Colonic mucosa (tissue), 4 donors: ENCODE measurements at regions not wholly inside any gene's neighbourhood (a gene's known extent, or its start where the extent isn't known, plus 50 kb on each side); places are given as distances from the start of the nearest gene placed in this dataset.

Experiments used
- DNase-seq: peaks from one replicate; pipeline ENCODE4 v3.0.0-alpha.2; 2020
- H3K27ac ChIP-seq: fragments of 200-600 bp; one replicate; pipeline ENCODE4 v1.8.0; 2021
- H3K27me3 ChIP-seq: fragments of 200-600 bp; one replicate; pipeline ENCODE4 v1.8.0; 2021
- H3K36me3 ChIP-seq: fragments of 200-600 bp; one replicate; pipeline ENCODE4 v1.8.0; 2021
- H3K4me1 ChIP-seq: fragments of 200-600 bp; one replicate; pipeline ENCODE4 v1.8.0; 2021; ENCODE audit warnings: mild to moderate bottlenecking
- H3K4me3 ChIP-seq: fragments of 200-600 bp; one replicate; pipeline ENCODE4 v1.8.0; 2021
- H3K9ac ChIP-seq, 2 donors: one replicate each; pipeline ENCODE4 v1.7.0; 2013; ENCODE audit warnings: control low read depth in 2 of 2, low read depth in 2 of 2, low read length in 2 of 2
- H3K9me3 ChIP-seq: fragments of 200-600 bp; one replicate; pipeline ENCODE4 v1.8.0; 2021
- intact Hi-C: fragments of 100-400 bp; cut with DNase I; formaldehyde crosslinking; loops from one replicate; pipeline ENCODE4 v1.14.1; 2022
- TF ChIP-seq, protein P1 (sequence below): fragments of 200-600 bp; IDR thresholded peaks from one replicate; pipeline ENCODE4 v1.8.0; 2022; ENCODE audit warnings: antibody characterized with exemption, mild to moderate bottlenecking
- donor health status: healthy.
- donor health status: DM: no; HTN: no; CAD: no.
- donor health status: DM: no; HTN: no; CAD: no.

GRCh38 chrX:87327267-87327666 is 190.3 kb upstream of the KLHL4 start:
- Histone ChIP-seq H3K9ac (no peak overlapping the region), H3K9me3 (no peaks in the 10 kb centered on the region), H3K27me3 (no peaks in the 10 kb centered on the region), H3K4me3 (no peak overlapping the region), H3K27ac (no peak overlapping the region), H3K4me1 (no peaks in the 10 kb centered on the region), H3K36me3 (no peaks in the 10 kb centered on the region)
- DNase-seq = no peak
- TF ChIP-seq, protein P1, sequence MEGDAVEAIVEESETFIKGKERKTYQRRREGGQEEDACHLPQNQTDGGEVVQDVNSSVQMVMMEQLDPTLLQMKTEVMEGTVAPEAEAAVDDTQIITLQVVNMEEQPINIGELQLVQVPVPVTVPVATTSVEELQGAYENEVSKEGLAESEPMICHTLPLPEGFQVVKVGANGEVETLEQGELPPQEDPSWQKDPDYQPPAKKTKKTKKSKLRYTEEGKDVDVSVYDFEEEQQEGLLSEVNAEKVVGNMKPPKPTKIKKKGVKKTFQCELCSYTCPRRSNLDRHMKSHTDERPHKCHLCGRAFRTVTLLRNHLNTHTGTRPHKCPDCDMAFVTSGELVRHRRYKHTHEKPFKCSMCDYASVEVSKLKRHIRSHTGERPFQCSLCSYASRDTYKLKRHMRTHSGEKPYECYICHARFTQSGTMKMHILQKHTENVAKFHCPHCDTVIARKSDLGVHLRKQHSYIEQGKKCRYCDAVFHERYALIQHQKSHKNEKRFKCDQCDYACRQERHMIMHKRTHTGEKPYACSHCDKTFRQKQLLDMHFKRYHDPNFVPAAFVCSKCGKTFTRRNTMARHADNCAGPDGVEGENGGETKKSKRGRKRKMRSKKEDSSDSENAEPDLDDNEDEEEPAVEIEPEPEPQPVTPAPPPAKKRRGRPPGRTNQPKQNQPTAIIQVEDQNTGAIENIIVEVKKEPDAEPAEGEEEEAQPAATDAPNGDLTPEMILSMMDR = no peak
- intact Hi-C loops = no loop called here

GRCh38 chrX:87337267-87337666 is 180.3 kb upstream of the KLHL4 start:
- Histone ChIP-seq H3K27me3 (no peaks in the 10 kb centered on the region), H3K4me3 (no peak overlapping the region), H3K4me1 (no peaks in the 10 kb centered on the region), H3K9ac (no peak overlapping the region), H3K27ac (no peak overlapping the region), H3K36me3 (no peaks in the 10 kb centered on the region), H3K9me3 (no peaks in the 10 kb centered on the region)
- TF ChIP-seq, protein P1 = no peak
- intact Hi-C loops = no loop called here
- no peak for DNase-seq

GRCh38 chrX:87338510-87338909 is 179.1 kb upstream of the KLHL4 start:
- DNase-seq = no peak
- intact Hi-C loops = no loop called here
- TF ChIP-seq, protein P1 = no peak

DNA sequence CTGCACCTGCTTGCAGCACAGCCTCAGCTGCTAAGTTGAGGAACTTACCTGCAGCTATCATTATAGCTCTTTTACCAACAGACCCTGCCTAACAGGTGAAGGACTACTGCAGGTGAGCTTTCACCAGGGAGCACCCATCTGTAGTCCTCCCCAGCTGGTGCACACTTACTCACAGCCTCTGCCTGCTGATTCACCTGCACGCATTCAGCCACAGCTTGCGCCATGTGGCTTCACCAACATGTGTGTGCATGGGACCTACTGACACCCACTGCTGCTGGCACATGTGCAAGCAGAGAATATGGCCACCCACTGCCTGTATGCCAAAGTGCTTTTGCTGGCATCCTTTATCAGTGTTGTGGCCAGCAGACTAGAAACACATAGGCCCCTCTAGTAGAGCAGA is 146.7 kb upstream of the KLHL4 start:
- H3K9ac ChIP-seq = no peak overlapping the region
- H3K4me3 ChIP-seq = no peak overlapping the region
- no peaks in the 10 kb centered on the region for H3K36me3 ChIP-seq
- no peak for DNase-seq
- intact Hi-C loops = no loop called here
- H3K27me3 ChIP-seq = no peaks in the 10 kb centered on the region
- TF ChIP-seq, protein P1 = no peak
- no peaks in the 10 kb centered on the region for H3K9me3 ChIP-seq
- no peak overlapping the region for H3K27ac ChIP-seq
- H3K4me1 ChIP-seq = no peaks in the 10 kb centered on the region

More at GRCh38 chrX:87338510-87338909, 179.1 kb upstream of the KLHL4 start:
- no peaks in the 10 kb centered on the region for H3K27me3 ChIP-seq
- H3K27ac ChIP-seq = no peak overlapping the region
- no peaks in the 10 kb centered on the region for H3K36me3 ChIP-seq
- H3K9ac ChIP-seq = no peak overlapping the region
- H3K4me1 ChIP-seq = no peaks in the 10 kb centered on the region
- H3K4me3 ChIP-seq = no peak overlapping the region
- H3K9me3 ChIP-seq = no peaks in the 10 kb centered on the region

GRCh38 chrX:87374324-87374723 is 143.3 kb upstream of the KLHL4 start:
- no peaks in the 10 kb centered on the region for H3K36me3 ChIP-seq
- no peak overlapping the region for H3K4me3 ChIP-seq
- H3K9ac ChIP-seq = no peak overlapping the region
- no peaks in the 10 kb centered on the region for H3K27me3 ChIP-seq
- no peaks in the 10 kb centered on the region for H3K4me1 ChIP-seq
- no peaks in the 10 kb centered on the region for H3K9me3 ChIP-seq
- TF ChIP-seq, protein P1 = no peak
- intact Hi-C loops = no loop called here
- H3K27ac ChIP-seq = no peak overlapping the region
- DNase-seq = no peak

DNA sequence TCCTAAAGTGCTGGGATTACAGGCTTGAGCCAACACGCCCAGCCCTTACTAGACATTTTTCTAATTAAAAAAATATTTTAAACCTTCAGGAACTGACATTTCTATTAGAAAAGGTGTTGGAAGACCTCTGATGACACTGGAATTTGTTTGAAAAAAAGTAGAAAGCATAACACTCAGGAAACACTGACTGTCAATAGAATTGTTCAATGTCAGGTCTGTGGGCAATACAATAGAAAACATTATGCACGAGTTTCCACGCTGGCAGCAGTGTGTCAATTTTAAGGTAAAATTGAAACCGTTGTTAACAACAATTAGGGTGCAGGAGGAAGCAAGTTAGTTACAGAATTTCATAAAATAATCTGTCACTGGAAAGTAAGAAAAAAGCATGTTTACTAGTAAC is 140.7 kb upstream of the KLHL4 start:
- intact Hi-C loops = no loop called here
- no peak for DNase-seq
- H3K27ac ChIP-seq = no peak overlapping the region
- no peaks in the 10 kb centered on the region for H3K27me3 ChIP-seq
- no peak overlapping the region for H3K4me3 ChIP-seq
- no peaks in the 10 kb centered on the region for H3K36me3 ChIP-seq
- TF ChIP-seq, protein P1 = no peak
- no peaks in the 10 kb centered on the region for H3K9me3 ChIP-seq
- H3K4me1 ChIP-seq = no peaks in the 10 kb centered on the region
- H3K9ac ChIP-seq = no peak overlapping the region
